ENCODE measurements at regions not wholly inside any gene's neighbourhood (a gene's known extent, or its start where the extent isn't known, plus 50 kb on each side); places are given as distances from the start of the nearest gene placed in this dataset.

GRCh38 chr21:28156590-28156989, 836.1 kb downstream of the LTN1 start:
- ChIA-PET CTCF (no interaction called here), POLR2A (no interaction called here)
- no peaks in the 10 kb centered on the region for H3K27me3 ChIP-seq (ENCODE audit: control insufficient read depth in 2 of 2, insufficient read depth in 2 of 2, low read length in 2 of 2)
- FAIRE-seq (no peak), DNase-seq (ENCODE audit: low read depth, low spot score) (no peak)
- no peak overlapping the region for H2AFZ ChIP-seq (ENCODE audit: low read depth, low read length)
- no peak overlapping the region for H3K27ac ChIP-seq (ENCODE audit: insufficient read depth, low read depth, low read length)
- BruUV-seq (replicated peaks) = no TSS peak
- TF ChIP-seq EZH2 (IDR thresholded peaks at IDR 0.05; ENCODE audit: borderline replicate concordance, low read depth, low read length, severe bottlenecking) = no peak
- TF ChIP-seq JUN (IDR thresholded peaks at IDR 0.05; ENCODE audit: borderline replicate concordance, insufficient read depth, insufficient read length, low read depth) = no peak
- dilution Hi-C loops (cut with MboI; ENCODE audit: extremely low pct_ligation_motif_present, low sequenced_read_pairs) (no loop called here), intact Hi-C loops (cut with micrococcal nuclease) (no loop called here)
- no peaks in the 10 kb centered on the region for H3K9me3 ChIP-seq (replicated peaks; ENCODE audit: control insufficient read depth, insufficient read depth, low read length)
- H3K4me3 ChIP-seq (replicated peaks in 1 of 3; ENCODE audit: insufficient read depth in 1 of 3, low read depth in 1 of 3, low read length in 3 of 3) = no peak overlapping the region
- no peak overlapping the region for H3K4me2 ChIP-seq (ENCODE audit: insufficient read depth, low read length)
- H3K36me3 ChIP-seq (ENCODE audit: control insufficient read depth in 2 of 2, extremely low read depth in 1 of 2, insufficient read depth in 2 of 2, low read length in 2 of 2) = no peaks in the 10 kb centered on the region
- H3K9me1 ChIP-seq (replicated peaks; ENCODE audit: control insufficient read depth, extremely low read depth, insufficient read depth, low read length) = no peaks in the 10 kb centered on the region
- no peaks in the 10 kb centered on the region for H3K79me2 ChIP-seq (ENCODE audit: control insufficient read depth, insufficient read depth, low read length)
- no peaks in the 10 kb centered on the region for H4K20me1 ChIP-seq (replicated peaks; ENCODE audit: control insufficient read depth, extremely low read depth, insufficient read depth, low read length)
- no peaks in the 10 kb centered on the region for H3K4me1 ChIP-seq (ENCODE audit: control insufficient read depth, extremely low read depth, insufficient read depth, low read length)
- no peak overlapping the region for H3K9ac ChIP-seq (replicated peaks; ENCODE audit: extremely low read depth, insufficient read depth, low read length)

- no TSS peak for BruUV-seq (replicated peaks)
- FAIRE-seq (no peak), DNase-seq (ENCODE audit: low read depth, low spot score) (no peak)
- H3K27me3 ChIP-seq (ENCODE audit: control insufficient read depth in 2 of 2, insufficient read depth in 2 of 2, low read length in 2 of 2) = no peaks in the 10 kb centered on the region
- CTCF ChIA-PET = no interaction called here
- H3K79me2 ChIP-seq (ENCODE audit: control insufficient read depth, insufficient read depth, low read length) = no peaks in the 10 kb centered on the region
- H3K27ac ChIP-seq (ENCODE audit: insufficient read depth, low read depth, low read length) = no peak overlapping the region
- POLR2A ChIA-PET = no interaction called here
- no peaks in the 10 kb centered on the region for H4K20me1 ChIP-seq (replicated peaks; ENCODE audit: control insufficient read depth, extremely low read depth, insufficient read depth, low read length)
- no peaks in the 10 kb centered on the region for H3K4me1 ChIP-seq (ENCODE audit: control insufficient read depth, extremely low read depth, insufficient read depth, low read length)
- H3K9me3 ChIP-seq (replicated peaks; ENCODE audit: control insufficient read depth, insufficient read depth, low read length) = no peaks in the 10 kb centered on the region
- H3K4me2 ChIP-seq (ENCODE audit: insufficient read depth, low read length) = no peak overlapping the region
- TF ChIP-seq POLR2AphosphoS5 (IDR thresholded peaks at IDR 0.05; ENCODE audit: insufficient read depth, low read depth, low read length) (no peak), FOS (IDR thresholded peaks at IDR 0.05; ENCODE audit: borderline replicate concordance, insufficient read depth, low read length) (no peak), MAX (IDR thresholded peaks at IDR 0.05; ENCODE audit: insufficient read depth, insufficient read length) (no peak), CTCF (IDR thresholded peaks at IDR 0.05; ENCODE audit: extremely low read depth in 1 of 2, insufficient read depth in 1 of 2, low read depth in 1 of 2, low read length in 2 of 2) (no peak), JUN (IDR thresholded peaks at IDR 0.05; ENCODE audit: borderline replicate concordance, insufficient read depth, insufficient read length, low read depth) (no peak), POLR2A (IDR thresholded peaks at IDR 0.05; ENCODE audit: low read depth, low read length) (no peak), GATA2 (IDR thresholded peaks at IDR 0.05; ENCODE audit: insufficient read depth, insufficient read length, low read depth, low read length) (no peak), MYC (IDR thresholded peaks at IDR 0.05; ENCODE audit: low read depth, low read length) (no peak), EZH2 (IDR thresholded peaks at IDR 0.05; ENCODE audit: borderline replicate concordance, low read depth, low read length, severe bottlenecking) (no peak)
- dilution Hi-C loops (cut with MboI; ENCODE audit: extremely low pct_ligation_motif_present, low sequenced_read_pairs) = no loop called here
- no peak overlapping the region for H3K9ac ChIP-seq (replicated peaks; ENCODE audit: extremely low read depth, insufficient read depth, low read length)
- H3K36me3 ChIP-seq (ENCODE audit: control insufficient read depth in 2 of 2, extremely low read depth in 1 of 2, insufficient read depth in 2 of 2, low read length in 2 of 2) = no peaks in the 10 kb centered on the region
- no peak overlapping the region for H3K4me3 ChIP-seq (replicated peaks in 1 of 3; ENCODE audit: insufficient read depth in 1 of 3, low read depth in 1 of 3, low read length in 3 of 3)
- intact Hi-C loops (cut with micrococcal nuclease) = no loop called here
- peak overlapping the region; percentile 15 for H2AFZ ChIP-seq (ENCODE audit: low read depth, low read length)
- no peaks in the 10 kb centered on the region for H3K9me1 ChIP-seq (replicated peaks; ENCODE audit: control insufficient read depth, extremely low read depth, insufficient read depth, low read length)
Observed at GRCh38 chr21:28154121-28154520, 838.6 kb downstream of the LTN1 start.
